ENCODE measurements at regions not wholly inside any gene's neighbourhood (a gene's known extent, or its start where the extent isn't known, plus 50 kb on each side); places are given as distances from the start of the nearest gene placed in this dataset.

- H3K4me1 ChIP-seq, result no peaks in the 10 kb centered on the region
- no peak overlapping the region for H3K27ac ChIP-seq
- no peaks in the 10 kb centered on the region for H3K36me3 ChIP-seq
- H3K9me3 ChIP-seq, result no peaks in the 10 kb centered on the region
- no peak for TF ChIP-seq POLR2A (IDR thresholded peaks at IDR 0.05)
- TF ChIP-seq CTCF (IDR thresholded peaks at IDR 0.05), result no peak
- TF ChIP-seq POLR2AphosphoS5 (IDR thresholded peaks at IDR 0.05; ENCODE audit: insufficient read depth in 1 of 2, low read depth in 1 of 2), result no peak
- intact Hi-C loops (cut with DNase I), result no loop called here
- DNase-seq (ENCODE audit: extremely low spot score in 2 of 2), result no peak
- no peak overlapping the region for H3K4me3 ChIP-seq
- no peaks in the 10 kb centered on the region for H3K27me3 ChIP-seq
These were observed 1145.5 kb downstream of the CDH11 start for GRCh38 chr16:63976345-63976744.

GRCh38 chr16:63975669-63976068 lies 1146.2 kb downstream of the CDH11 start:
- H3K9me3 ChIP-seq, result no peaks in the 10 kb centered on the region
- TF ChIP-seq CTCF (IDR thresholded peaks at IDR 0.05), result no peak
- TF ChIP-seq POLR2A (IDR thresholded peaks at IDR 0.05), result no peak
- no peak for TF ChIP-seq POLR2AphosphoS5 (IDR thresholded peaks at IDR 0.05; ENCODE audit: insufficient read depth in 1 of 2, low read depth in 1 of 2)
- intact Hi-C loops (cut with DNase I), result no loop called here
- no peak overlapping the region for H3K4me3 ChIP-seq
- no peak for DNase-seq (ENCODE audit: extremely low spot score in 2 of 2)
- H3K4me1 ChIP-seq, result no peaks in the 10 kb centered on the region
- no peaks in the 10 kb centered on the region for H3K36me3 ChIP-seq
- H3K27me3 ChIP-seq, result no peaks in the 10 kb centered on the region
- no peak overlapping the region for H3K27ac ChIP-seq

DNA sequence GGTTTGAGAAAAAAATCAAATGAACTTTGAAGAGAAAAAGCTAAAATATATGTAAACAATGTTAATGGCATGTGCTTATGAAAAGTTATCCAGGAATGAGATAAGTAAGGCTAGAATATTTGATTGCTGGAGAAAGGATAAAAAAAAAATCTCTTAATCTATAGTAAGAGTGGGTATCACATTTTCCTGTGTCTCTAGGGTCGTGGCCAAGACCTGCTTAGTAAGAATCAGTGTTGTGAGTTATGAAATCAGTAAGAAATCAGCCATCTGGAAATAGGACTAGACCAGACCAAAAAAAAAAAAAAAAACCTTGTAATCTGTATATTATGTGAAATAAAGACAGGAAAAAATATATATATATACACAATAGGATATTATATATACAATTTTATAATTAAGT lies 1153.9 kb downstream of the CDH11 start:
- Histone ChIP-seq H3K27me3 (no peaks in the 10 kb centered on the region), H3K4me3 (no peak overlapping the region), H3K4me1 (no peaks in the 10 kb centered on the region), H3K36me3 (no peaks in the 10 kb centered on the region), H3K9me3 (no peaks in the 10 kb centered on the region), H3K27ac (no peak overlapping the region)
- no peak for DNase-seq (ENCODE audit: extremely low spot score in 2 of 2)
- intact Hi-C loops (cut with DNase I), result no loop called here
- TF ChIP-seq CTCF (IDR thresholded peaks at IDR 0.05) (no peak), POLR2A (IDR thresholded peaks at IDR 0.05) (no peak), POLR2AphosphoS5 (IDR thresholded peaks at IDR 0.05; ENCODE audit: insufficient read depth in 1 of 2, low read depth in 1 of 2) (no peak)

DNA sequence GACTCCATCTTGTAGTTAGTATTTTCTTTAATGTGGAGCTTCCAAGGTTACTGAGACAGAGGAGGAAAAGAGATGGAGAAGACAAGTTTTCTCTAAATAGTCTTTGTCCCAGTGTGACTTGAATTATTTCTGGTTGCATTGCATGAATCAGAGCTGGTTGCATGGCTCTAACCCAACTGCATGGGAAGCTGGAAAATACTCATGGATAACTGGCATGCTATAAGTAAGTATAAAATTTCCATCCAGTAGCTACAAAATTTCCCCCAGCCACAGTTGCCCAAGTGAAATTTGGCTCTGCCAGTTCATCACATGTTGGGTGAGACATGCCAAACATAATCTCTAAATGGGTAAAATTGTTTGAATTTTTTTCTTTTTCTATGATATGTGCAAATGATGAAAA lies 1161.5 kb downstream of the CDH11 start:
- Histone ChIP-seq H3K9me3 (no peaks in the 10 kb centered on the region), H3K36me3 (no peaks in the 10 kb centered on the region), H3K27ac (no peak overlapping the region), H3K4me1 (no peaks in the 10 kb centered on the region), H3K4me3 (no peak overlapping the region), H3K27me3 (no peaks in the 10 kb centered on the region)
- intact Hi-C loops (cut with DNase I), result no loop called here
- TF ChIP-seq POLR2A (IDR thresholded peaks at IDR 0.05) (no peak), POLR2AphosphoS5 (IDR thresholded peaks at IDR 0.05; ENCODE audit: insufficient read depth in 1 of 2, low read depth in 1 of 2) (no peak), CTCF (IDR thresholded peaks at IDR 0.05) (no peak)
- DNase-seq (ENCODE audit: extremely low spot score in 2 of 2), result no peak

- Histone ChIP-seq H3K36me3 (no peaks in the 10 kb centered on the region), H3K27me3 (no peaks in the 10 kb centered on the region), H3K27ac (no peak overlapping the region), H3K4me1 (no peaks in the 10 kb centered on the region), H3K4me3 (no peak overlapping the region), H3K9me3 (no peaks in the 10 kb centered on the region)
- no peak for DNase-seq (ENCODE audit: extremely low spot score in 2 of 2)
- intact Hi-C loops (cut with DNase I), result no loop called here
- TF ChIP-seq POLR2AphosphoS5 (IDR thresholded peaks at IDR 0.05; ENCODE audit: insufficient read depth in 1 of 2, low read depth in 1 of 2), result no peak
- TF ChIP-seq CTCF (IDR thresholded peaks at IDR 0.05), result no peak
- TF ChIP-seq POLR2A (IDR thresholded peaks at IDR 0.05), result no peak
These were observed 1174.8 kb downstream of the CDH11 start for GRCh38 chr16:63947022-63947421.

Data from vagina (tissue), 2 donors.